Fibroblast of skin of left biceps (primary cell): ENCODE measurements at regions not wholly inside any gene's neighbourhood (a gene's known extent, or its start where the extent isn't known, plus 50 kb on each side); places are given as distances from the start of the nearest gene placed in this dataset.
"Not testable (repeated sequence)": the region's sequence is repeated elsewhere in the genome, so short reads cannot be mapped to it uniquely, and the experiment has no call there.

Experiments
- DNase-seq, 2 experiments: peaks; one replicate each; pipeline ENCODE4 v3.0.0-alpha.2; 2013; ENCODE audit warnings: low read depth in 2 of 2

DNA sequence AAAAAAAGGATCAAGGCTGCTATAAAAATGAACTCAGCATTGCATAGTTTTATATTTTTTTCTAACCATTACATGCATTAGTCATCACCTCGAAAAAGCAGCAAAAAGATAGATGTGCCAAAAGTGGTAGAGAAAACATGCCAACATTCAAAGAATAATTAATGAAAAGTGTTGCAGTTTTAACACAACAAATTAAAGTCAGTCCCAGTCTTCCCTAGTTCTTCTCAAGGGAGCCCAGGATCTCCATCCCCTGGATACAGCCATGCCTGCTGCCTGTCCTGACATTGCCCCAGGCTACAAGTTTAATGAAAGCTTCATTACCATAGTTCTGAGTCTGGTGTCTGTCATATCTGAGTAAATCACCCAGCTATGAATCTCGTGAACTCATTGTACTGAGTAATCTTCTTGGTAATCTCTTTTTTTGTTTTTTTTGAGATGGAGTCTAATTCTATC lies 116.6 kb upstream of the KLF12 start:
- peak in 1 of 2 experiments; percentile 32 for DNase-seq

DNA sequence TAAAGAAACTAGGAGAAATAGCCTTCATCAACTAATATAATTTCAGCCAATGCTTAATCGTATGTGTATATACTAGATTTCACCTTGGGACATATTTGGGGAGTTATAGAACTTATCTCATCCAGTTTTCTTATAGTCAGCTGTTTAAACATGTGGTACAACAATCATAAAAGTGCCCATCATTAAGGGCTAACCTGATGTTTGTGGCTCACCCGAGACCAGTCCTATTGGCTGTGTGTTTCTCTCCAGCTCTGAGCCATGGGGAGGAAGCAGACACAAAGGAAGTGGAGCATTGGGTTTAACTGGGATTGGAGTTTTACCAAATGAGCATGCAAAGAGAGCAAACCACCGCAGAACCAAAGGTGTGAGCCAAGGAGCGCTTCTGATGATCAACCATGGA lies 114.3 kb upstream of the KLF12 start:
- no peak for DNase-seq

DNA sequence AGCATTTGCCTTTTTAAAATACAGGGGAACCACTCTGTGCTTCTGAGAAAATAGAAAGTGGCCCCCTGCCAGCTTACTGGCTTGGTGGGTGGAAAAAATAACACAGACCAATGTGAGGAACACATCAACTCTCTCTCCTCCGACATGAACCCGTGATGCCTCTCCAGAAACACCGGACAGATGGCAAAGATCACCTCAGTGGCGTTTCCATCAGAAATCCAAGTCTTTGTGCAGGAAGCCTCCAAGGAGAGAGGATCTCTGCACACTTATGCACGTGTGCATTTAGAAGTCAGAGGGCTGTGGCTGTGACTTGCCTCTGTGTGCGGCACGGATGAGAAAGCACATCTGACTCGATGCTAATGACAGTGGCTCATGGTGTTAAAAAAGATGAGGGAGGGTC lies 112.3 kb upstream of the KLF12 start:
- DNase-seq, result no peak

DNA sequence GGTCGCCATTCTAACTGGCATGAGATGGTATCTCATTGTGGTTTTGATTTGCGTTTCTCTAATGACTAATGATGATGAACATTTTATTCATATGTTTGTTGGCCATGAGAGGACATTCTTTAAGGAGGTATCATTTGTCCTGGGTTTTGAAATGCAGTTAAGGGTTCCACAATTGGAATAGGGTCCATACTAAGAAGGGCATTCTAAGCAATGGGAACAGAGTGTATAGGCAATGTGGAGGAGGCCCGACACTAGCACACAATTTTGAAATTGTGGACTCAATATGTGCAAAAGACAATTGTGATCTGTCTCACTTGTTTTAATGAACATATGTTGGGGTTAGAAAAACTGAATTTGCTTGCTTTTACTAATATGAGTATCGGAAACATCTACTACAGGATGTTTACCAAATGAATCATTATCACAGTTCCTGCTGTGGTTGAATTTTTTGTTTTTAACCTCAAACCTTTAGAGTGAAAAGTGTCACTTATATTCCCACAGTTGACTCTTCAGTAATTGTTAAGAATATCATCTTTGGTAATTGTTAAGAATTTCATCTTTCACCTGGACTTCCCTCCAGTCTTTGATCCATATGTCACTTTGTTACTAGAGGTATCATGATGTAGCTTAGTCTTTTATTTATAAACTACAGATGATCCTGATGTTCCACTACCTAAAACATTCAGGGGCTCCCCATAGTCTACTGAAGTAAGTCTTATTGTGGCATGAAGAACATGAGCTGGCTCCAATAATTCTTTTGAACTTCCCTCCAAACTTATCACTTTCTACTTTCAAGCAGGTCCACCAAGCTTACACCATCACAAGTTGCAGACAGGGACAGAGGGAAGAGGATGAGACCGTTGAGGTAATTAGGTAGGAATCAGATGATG lies 109.7 kb upstream of the KLF12 start:
- DNase-seq, result peak in 1 of 2 experiments; percentile 34

DNA sequence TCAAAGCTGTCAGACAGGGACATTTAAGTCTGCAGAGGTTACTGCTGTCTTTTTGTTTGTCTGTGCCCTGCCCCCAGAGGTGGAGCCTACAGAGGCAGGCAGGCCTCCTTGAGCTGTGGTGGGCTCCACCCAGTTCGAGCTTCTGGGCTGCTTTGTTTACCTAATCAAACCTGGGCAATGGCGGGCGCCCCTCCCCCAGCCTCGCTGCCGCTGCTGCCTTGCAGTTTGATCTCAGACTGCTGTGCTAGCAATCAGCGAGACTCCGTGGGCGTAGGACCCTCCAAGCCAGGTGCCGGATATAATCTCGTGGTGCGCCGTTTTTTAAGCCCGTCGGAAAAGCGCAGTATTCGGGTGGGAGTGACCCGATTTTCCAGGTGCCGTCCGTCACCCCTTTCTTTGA lies 107.1 kb upstream of the KLF12 start:
- DNase-seq, result not testable (repeated sequence)

DNA sequence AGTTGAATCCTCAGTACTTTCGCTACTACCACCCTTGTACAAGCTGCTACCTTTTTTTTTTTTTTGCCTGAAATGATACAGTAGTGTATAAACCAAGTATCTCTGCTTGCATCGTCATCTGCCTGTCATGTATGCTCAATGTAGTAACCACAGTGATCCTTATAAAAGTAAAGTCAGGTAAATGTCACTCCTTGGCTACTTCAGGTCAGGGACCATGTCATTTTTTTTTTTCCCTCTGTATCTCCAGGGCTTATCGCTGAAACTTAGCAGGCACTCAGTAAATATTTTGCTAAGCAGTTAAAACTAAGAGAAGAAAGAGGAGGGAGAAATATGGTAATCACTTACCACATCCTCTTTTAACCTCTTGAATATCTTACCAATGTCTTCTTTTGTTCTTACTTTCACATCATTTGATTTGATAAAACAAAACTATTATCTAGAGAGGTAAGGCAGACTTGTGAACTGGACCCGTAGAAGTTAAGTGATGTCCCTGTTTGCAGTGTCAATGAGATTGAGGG lies 96.8 kb upstream of the KLF12 start:
- DNase-seq, result no peak

DNA sequence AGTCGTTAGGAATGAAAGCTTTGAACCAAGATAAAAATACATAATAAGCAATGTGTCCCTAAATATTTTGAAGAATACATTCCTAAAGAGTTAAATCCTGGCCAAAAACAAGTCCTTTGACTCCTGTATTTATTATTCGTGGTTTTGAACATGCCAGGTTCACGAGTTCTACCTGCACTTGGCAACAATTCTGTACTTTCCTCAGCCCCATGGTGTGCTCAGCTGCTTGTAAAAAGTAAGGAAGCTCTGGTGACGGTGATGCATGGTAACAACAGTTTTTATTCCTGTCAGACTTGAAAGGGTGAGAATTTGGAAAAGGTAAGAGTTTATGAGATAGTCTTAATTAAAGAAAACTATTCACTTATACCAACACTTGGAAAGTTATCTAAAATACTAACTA lies 95.0 kb upstream of the KLF12 start:
- no peak for DNase-seq

DNA sequence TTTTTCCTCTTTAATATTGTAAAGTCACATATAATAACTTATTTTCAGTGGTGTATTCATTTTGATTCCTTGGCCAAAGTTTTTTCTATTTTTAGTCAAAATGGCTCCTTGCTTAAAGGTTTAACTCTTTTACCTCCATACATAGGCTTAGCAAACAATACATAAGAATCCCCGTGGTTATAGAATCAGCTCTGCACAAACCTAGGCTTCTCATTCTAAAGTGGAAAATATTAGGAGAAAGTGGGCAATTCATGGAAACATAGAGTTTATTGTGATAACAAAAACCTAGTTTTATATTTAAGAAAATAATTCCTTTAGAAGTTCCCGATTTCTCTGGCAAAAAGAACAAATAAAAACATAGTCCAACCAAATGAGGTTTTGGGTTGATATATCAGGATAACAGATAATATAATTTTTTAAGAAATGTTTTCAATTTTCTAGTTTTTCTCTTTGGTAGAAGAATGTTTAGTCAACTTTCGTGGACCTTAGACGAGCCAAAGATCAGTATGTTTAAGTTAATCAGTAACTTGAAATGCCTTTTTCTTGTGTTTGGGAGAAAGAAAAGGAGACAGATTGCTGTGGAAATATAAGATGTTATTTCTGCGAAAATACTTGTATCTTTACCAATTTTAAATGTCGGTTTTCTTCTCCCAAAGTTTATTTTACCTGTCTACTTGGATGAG lies 93.4 kb upstream of the KLF12 start:
- DNase-seq, result no peak

DNA sequence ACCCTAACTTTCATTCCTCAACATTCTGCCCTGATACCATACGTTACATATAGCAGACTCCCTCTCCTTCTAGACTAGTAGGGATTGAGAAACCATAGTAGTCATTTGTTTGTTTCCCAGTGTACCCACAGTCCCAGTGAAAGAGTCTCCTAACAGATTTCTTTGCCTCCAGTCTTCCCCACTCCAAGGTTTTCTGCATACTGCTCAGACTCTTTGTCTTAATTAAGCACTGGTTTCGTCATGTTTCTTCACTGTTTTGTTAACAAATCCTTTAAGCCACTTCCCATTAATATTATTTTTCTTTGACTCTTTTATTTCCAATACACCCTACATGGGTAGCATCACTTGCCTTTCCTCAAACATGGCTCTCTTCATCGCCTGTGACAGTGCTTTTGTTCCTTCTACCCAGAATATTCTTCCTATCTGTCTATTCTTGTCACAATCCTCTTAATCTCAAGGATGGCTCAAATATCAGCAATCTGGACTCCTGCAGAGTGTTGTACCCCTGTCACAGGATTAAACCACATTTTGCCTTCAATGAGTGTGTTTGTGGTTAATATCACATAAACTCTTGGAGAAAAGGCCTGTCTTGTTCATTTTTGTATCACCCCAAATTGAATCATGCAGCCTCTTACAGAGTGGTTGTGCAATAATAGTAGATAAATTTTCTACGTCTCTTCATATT lies 92.7 kb upstream of the KLF12 start:
- peak in 1 of 2 experiments; percentile 41 for DNase-seq

DNA sequence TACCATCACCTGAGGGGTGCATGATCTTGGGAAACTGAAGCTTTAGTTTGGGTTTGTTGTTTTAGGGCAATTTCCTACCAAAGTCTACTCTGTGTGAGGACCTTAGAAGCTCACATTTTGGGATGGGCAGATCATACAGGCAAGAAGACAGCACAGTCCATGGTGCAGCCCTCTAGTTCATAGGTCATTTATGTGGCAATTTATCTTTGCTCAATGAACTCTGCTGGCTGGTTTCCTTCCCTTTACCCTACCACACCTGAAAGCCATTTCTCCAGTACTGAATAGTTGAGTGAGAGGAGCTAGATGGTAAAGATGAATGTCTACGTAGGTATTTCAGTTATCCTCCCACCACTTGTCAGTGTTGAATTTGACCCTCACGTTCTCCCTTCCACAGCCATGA lies 87.5 kb upstream of the KLF12 start:
- no peak for DNase-seq

DNA sequence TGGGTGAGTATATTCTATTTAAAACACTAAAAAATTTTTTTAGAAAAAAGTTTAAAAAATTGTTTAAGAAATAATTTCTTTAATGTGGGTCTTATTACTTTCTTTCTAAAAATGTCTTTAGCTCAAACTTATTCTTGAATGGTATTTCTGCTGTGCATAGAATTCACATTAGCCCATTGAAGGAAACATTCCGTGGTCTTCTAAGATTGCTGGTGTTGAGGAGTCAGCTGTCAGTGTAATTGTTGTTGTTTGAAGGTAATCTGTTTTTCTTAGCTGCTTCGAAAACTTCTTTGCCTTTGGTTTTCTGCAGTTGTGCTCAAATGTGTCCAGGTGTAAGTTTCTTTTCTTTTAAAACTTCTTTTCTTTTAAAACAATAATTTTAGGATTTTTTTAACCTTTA lies 85.4 kb upstream of the KLF12 start:
- DNase-seq, result no peak

DNA sequence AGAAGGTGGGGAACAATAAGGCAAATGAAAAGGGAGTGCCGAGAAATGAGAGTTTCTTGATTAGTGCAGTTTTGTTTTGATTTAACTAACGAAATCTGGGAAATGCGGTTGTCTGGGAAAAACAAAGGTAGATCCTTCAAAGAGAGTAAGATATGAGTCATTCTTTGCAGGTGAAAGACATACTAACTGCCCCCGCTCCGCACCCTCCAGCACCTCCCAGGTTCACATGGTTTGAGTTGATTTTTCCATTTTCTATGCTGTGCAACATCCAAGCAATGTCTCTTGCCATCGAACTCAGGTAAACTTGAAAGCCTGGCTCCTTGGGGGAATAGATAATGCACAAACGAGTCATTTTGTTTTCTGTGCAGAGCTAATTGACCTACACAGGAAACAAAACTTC lies 84.1 kb upstream of the KLF12 start:
- DNase-seq, result no peak

DNA sequence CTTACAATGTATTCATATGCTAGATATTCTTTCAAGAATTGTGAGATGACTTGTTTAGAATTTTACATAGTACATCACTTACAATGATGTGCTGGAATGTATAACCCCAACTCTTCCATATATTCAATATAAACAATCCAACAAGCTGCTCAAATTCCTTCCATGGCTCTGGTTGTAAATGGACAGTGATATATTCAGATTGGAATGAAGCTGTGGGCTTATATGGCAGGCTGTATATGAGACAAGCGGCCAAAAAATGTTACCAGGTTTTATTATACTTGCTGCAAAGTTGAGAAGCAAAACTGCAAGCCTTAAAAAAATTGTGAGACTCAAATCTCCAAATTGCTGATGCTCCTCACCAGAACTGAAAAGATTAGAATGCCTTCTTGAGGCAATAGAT lies 83.6 kb upstream of the KLF12 start:
- peak; percentile 94 to 96 for DNase-seq

DNA sequence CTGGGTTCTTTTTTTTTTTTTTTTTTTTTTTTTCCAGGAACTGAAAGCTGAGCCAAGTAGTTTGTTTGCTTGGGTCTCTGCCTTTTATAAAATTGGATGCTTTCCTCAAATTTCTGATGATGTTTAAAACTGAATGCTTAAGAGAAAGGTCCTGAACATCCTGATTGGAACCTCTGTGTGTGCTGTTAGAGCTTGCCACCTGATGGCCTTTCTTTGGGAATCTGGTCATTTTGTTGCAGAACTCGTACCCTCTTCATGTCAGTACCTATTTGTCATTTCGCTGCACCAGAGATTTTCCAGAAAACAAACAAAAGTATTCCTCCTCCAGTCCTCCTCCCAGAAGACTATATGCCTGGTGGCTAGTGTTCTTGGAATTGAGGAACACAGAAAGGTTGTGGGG lies 81.2 kb upstream of the KLF12 start:
- DNase-seq, result no peak

DNA sequence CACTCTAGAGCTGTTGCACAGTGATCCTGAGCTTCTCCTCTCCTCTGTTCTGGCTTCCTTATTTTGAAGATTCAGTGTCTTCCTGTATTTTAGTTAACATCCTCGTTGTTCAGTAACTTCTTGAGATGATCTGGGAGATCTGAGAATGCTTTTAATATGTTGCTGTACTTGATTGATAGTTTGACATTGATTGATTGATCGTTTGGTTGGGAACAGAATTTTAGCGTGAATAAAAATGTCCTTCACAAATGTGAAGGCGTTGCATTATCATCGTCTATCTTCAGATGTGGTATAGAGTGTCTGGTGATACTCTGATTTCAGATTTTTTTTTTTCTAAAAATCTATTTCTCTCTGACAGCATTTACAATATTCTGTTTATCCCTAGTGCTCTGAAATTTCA lies 80.1 kb upstream of the KLF12 start:
- no peak for DNase-seq

DNA sequence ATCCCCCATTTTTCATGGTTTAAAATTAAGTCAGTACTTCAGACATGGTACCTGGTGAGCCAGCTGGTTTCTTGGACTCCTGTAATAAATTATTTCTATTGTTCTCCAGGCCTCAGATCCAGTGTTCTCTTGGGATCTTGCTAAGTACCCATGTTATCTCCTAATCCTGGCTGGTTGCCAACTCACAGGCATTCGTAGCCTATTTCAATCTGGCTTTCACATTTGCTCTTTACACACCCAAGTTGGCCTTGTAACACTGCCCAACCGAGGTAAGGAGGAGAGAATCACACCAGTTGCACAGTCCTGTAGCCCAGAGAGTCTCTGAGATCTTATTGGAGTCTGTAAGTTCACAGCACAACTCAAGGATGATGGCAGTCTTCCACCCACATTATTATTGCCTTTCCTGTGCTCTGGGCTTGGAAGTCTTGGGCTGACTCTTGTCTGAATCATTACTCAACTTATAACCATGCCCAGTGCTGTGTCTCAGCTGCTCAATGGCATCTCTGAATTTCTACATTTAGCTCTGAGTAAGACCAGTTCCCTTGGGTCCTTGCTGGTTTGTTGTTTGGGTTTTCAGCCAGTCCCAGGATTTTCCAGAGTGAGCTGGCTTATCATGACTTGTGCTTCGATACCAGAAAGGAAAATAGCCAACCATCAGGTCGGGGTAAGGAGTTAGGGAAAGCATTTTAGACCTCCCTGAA lies 76.6 kb upstream of the KLF12 start:
- peak; percentile 93 to 94 for DNase-seq

DNA sequence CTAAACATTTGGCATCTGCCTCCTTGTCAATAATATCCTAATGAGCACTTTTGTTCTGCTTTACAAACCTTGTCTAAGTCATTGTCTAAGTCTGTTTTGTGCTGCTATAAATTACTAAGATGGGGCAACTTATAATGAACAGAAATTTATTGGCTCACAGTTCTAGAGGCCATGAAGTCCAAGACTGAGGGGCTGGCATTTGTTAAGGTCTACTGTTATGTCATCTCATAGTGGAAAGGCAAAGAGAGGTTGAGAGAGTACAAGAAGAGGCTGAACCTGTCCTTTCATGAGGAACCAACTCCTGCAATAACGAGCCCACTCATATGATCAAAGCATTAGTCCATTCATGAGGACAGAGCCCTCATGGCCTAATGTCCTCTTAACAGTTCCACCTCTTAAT lies 72.7 kb upstream of the KLF12 start:
- DNase-seq, result no peak

DNA sequence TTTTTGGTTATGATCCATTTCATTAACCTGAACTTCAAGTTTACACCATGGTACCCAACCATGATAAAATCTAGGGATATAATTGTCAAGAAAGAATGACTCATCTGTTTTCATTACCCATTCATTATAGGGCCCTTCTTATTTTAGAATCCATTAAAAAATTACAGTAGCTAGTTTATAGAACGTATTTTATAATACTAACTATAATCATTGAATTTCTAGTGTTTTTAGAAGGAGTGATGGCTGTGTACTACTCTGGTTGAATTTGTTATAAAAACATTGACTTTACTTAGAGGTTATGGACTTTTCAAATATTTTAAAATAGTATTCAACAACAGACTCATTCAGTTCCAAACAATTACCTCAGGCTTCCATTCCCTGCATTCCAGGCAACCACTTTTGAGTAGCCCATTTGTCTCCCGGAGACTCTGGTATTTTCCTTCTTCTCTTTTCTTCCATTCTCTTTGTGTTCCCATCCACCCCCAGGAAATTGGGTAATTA lies 71.9 kb upstream of the KLF12 start:
- peak; percentile 82 to 85 for DNase-seq

DNA sequence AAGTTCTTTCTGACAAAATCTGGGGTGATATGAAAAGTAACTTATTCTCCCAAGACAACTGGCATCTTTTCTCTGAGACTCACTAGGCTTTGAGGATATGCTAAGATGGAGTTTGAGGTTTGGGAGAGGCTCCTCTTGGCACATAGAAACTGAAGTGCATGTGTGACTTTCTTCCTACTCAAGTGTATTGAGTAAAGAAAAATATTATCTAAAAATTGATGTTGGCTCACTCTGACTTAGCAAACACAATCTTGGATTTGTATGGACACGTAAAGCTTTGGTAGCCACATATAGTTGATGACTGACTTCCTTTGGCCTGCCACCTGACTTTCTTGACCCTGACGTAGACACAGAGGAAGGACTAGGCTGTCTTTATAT lies 71.1 kb upstream of the KLF12 start:
- no peak for DNase-seq

DNA sequence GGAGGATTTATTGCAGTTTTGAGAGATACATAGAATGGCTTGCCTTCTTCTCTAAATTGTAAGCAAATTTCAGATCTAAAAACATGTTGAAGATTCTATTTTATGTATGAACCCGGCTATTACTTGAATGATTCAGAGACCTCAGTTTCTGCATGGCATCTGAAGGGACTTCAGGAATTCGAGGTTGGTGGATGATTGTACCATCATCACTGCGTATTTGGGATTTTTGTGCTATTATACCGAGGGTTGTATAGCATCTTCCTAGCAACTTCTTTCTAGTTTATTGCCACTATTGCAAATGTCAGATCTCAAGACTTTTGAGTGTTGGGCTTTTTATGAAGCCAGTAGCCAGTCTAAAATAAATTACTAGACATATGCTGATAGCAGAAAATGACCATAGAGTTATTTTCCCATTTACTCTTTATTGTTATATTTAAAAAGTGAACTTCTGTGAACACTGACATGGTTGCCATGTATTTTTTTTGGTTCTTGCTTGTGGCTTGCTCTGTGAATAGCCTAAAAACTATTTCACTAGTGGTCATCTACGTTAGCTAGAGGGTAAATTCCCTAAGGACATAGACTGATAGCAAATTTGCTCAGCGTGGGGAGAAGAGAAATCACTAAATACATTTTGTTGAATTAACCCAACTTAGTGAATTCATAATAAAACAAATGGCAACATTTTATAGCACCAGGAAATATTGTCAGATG lies 70.6 kb upstream of the KLF12 start:
- no peak for DNase-seq

DNA sequence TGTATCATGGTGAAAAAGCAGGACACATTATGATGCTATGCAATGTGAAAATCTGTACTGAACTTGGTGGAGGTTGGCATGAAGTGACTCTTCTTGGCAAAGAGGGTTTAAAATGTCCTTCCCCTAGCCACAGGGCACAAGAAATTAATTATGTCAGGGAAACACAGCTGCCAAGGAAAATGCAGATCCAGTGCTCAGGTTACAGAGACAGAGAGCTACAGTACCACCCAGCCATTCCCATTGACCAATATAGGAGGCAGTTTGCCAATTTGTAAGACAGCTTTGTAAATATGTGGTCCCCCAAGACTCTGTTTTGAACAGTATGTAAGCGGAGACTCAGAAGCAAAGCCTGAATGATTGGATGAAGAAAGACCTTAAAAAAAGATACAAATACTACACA lies 69.4 kb upstream of the KLF12 start:
- no peak for DNase-seq
